Panc1 (cell line): ENCODE measurements at regions not wholly inside any gene's neighbourhood (a gene's known extent, or its start where the extent isn't known, plus 50 kb on each side); places are given as distances from the start of the nearest gene placed in this dataset.
"Not testable (repeated sequence)": the region's sequence is repeated elsewhere in the genome, so short reads cannot be mapped to it uniquely, and the experiment has no call there.

Experiments
- ATAC-seq: fragments of 200-7000 bp; cut with Tn5 transposase; 2 replicates; pipeline ENCODE4 v1.9.1; 2020; ENCODE audit warnings: mild to moderate bottlenecking, moderate library complexity
- BruUV-seq: library from RNA; stranded (reverse); fragments of 400-500 nt; replicated peaks from 2 replicates; lab custom pipeline; 2021; lab: Mats Ljungman, UMichigan
- CTCF ChIA-PET: fragments of 300-600 bp; sonication (Branson Sonifier 250); formaldehyde crosslinking; loops from one replicate; lab custom pipeline; 2022; ENCODE audit warnings: antibody characterized with exemption; lab: Charles Lee
- POLR2A ChIA-PET: fragments of 300-600 bp; sonication (Branson Sonifier 250); formaldehyde crosslinking; loops from one replicate; lab custom pipeline; 2022; ENCODE audit warnings: antibody characterized with exemption; lab: Charles Lee
- DNase-seq: peaks from one replicate; pipeline ENCODE4 v3.0.0-alpha.2; 2010; ENCODE audit warnings: low read depth, low spot score
- H3K27ac ChIP-seq: 2 replicates; pipeline ENCODE4 v1.5.1; 2011; ENCODE audit warnings: mild to moderate bottlenecking, low read length, inconsistent platforms
- H3K27me3 ChIP-seq: fragments of 200-500 bp; sonication (Bioruptor generic); 2 replicates; pipeline ENCODE4 v1.6.0; 2014; ENCODE audit warnings: low read length, inconsistent platforms; ENCODE audit not compliant: control insufficient read depth, insufficient read depth
- H3K36me3 ChIP-seq: fragments of 200-500 bp; sonication (Bioruptor generic); 2 replicates; pipeline ENCODE4 v1.5.1; 2014; ENCODE audit warnings: inconsistent platforms, mild to moderate bottlenecking, low read length, moderate library complexity; ENCODE audit not compliant: control insufficient read depth, insufficient read depth
- H3K4me1 ChIP-seq: 2 replicates; pipeline ENCODE4 v1.5.1; 2011; ENCODE audit warnings: inconsistent platforms, mild to moderate bottlenecking, low read length, moderate library complexity; ENCODE audit not compliant: control insufficient read depth, insufficient read depth
- H3K4me3 ChIP-seq, 2 experiments: 2 replicates each; pipeline ENCODE4 v1.5.1; 2011 to 2012; ENCODE audit warnings: low read depth in 2 of 2, low read length in 2 of 2, mild to moderate bottlenecking in 2 of 2, inconsistent platforms in 1 of 2, moderate library complexity in 1 of 2
- H3K9me3 ChIP-seq: fragments of 200-500 bp; sonication (Bioruptor generic); 2 replicates; pipeline ENCODE4 v1.5.1; 2014; ENCODE audit warnings: low read depth, mild to moderate bottlenecking, inconsistent platforms, low read length, moderate library complexity; ENCODE audit not compliant: control insufficient read depth, insufficient read depth
- CTCF ChIP-seq: fragments of 450-650 bp; IDR thresholded peaks from 2 replicates; pipeline ENCODE4 v1.5.1; 2017; ENCODE audit warnings: mild to moderate bottlenecking
- POLR2AphosphoS5 ChIP-seq: IDR thresholded peaks from 2 replicates; pipeline ENCODE4 v1.6.1; 2012; ENCODE audit warnings: mild to moderate bottlenecking, low read depth, low read length, moderate library complexity
- REST ChIP-seq, 2 experiments: IDR thresholded peaks; 2 replicates each; pipeline ENCODE4 v1.6.1; 2011 to 2012; ENCODE audit warnings: low read depth in 2 of 2, control low read depth in 1 of 2, low read length in 1 of 2, mild to moderate bottlenecking in 1 of 2, moderate library complexity in 1 of 2; ENCODE audit not compliant: insufficient read depth in 1 of 2
- SIN3A ChIP-seq: IDR thresholded peaks from 2 replicates; pipeline ENCODE4 v1.6.1; 2012; ENCODE audit warnings: low read depth, mild to moderate bottlenecking, low read length, moderate library complexity, borderline replicate concordance; ENCODE audit not compliant: insufficient read depth
- TCF7L2 ChIP-seq: IDR thresholded peaks from 2 replicates; pipeline ENCODE4 v1.6.1; 2011; ENCODE audit warnings: mild to moderate bottlenecking, low read depth, low read length, inconsistent platforms
- in situ Hi-C: cut with HindIII; loops from 2 replicates; pipeline ENCODE4 v1.10.0; 2016; ENCODE audit warnings: low sequenced_read_pairs, low pct_unique_long_range_greater_than_20kb
- intact Hi-C: fragments of 100-400 bp; cut with micrococcal nuclease; formaldehyde crosslinking; loops from one replicate; pipeline ENCODE4 v1.10.0; 2022; ENCODE audit not compliant: unreplicated experiment

- intact Hi-C loops, H3K4me1 ChIP-seq, CTCF ChIA-PET, H3K27me3 ChIP-seq, BruUV-seq, DNase-seq, H3K9me3 ChIP-seq, in situ Hi-C loops, ATAC-seq, H3K36me3 ChIP-seq, H3K4me3 ChIP-seq, H3K27ac ChIP-seq, POLR2A ChIA-PET: not testable (repeated sequence)
Measured at GRCh38 chr14:34381304-34381703, 80.7 kb downstream of the SPTSSA start.

GRCh38 chr14:34380471-34380845 is 81.6 kb downstream of the SPTSSA start:
- in situ Hi-C loops (no loop called here), intact Hi-C loops (no loop called here)
- Histone ChIP-seq H3K4me1 (no peaks in the 10 kb centered on the region), H3K4me3 (no peak overlapping the region), H3K27me3 (no peaks in the 10 kb centered on the region), H3K27ac (no peak overlapping the region), H3K36me3 (no peaks in the 10 kb centered on the region), H3K9me3 (no peaks in the 10 kb centered on the region)
- TF ChIP-seq POLR2AphosphoS5 (no peak), TCF7L2 (no peak), CTCF (no peak), SIN3A (no peak), REST (IDR thresholded peaks at IDR 0.05; ENCODE audit: insufficient read depth in 1 of 2, low read depth in 2 of 2, low read length in 1 of 2) (no peak)
- DNase-seq (no peak), ATAC-seq (no peak)
- ChIA-PET POLR2A (no interaction called here), CTCF (no interaction called here)
- BruUV-seq, result no TSS peak

- CTCF ChIA-PET, result no interaction called here
- H3K4me1 ChIP-seq, result no peaks in the 10 kb centered on the region
- no peak for TF ChIP-seq POLR2AphosphoS5
- TF ChIP-seq REST (IDR thresholded peaks at IDR 0.05; ENCODE audit: insufficient read depth in 1 of 2, low read depth in 2 of 2, low read length in 1 of 2), result no peak
- TF ChIP-seq TCF7L2, result no peak
- TF ChIP-seq CTCF, result no peak
- no peak for TF ChIP-seq SIN3A
- H3K36me3 ChIP-seq, result no peaks in the 10 kb centered on the region
- H3K4me3 ChIP-seq, result 0 out of 4 replicates have a peak overlapping the region, but pooled peaks of 1 of the 2 experiments have one; percentile 4
- no TSS peak for BruUV-seq
- ATAC-seq (0 out of 2 replicates have a peak, but pooled peaks have one; percentile 26), DNase-seq (no peak)
- in situ Hi-C loops, result no loop called here
- H3K9me3 ChIP-seq, result no peaks in the 10 kb centered on the region
- no peaks in the 10 kb centered on the region for H3K27me3 ChIP-seq
- 0 out of 2 replicates have a peak overlapping the region, but pooled peaks have one; percentile 21 for H3K27ac ChIP-seq
- intact Hi-C loops, result no loop called here
- POLR2A ChIA-PET, result no interaction called here
Measured at GRCh38 chr14:34379816-34380470, 82.1 kb downstream of the SPTSSA start.
